H1 (cell line): ENCODE measurements at regions not wholly inside any gene's neighbourhood (a gene's known extent, or its start where the extent isn't known, plus 50 kb on each side); places are given as distances from the start of the nearest gene placed in this dataset.

Experiments used
- CTCF ChIA-PET: fragments of 300-600 bp; sonication (Branson Sonifier 250); formaldehyde crosslinking; loops from one replicate; lab custom pipeline; 2021; ENCODE audit not compliant: partially characterized antibody; lab: Charles Lee
- POLR2A ChIA-PET: fragments of 300-600 bp; sonication (Branson Sonifier 250); formaldehyde crosslinking; loops from one replicate; lab custom pipeline; 2021; ENCODE audit warnings: inconsistent platforms; ENCODE audit not compliant: partially characterized antibody; lab: Charles Lee
- DNase-seq, 2 experiments: peaks; one replicate each; pipeline versions ENCODE4 v3.0.0 to v3.0.0-alpha.2; 2010 to 2022; ENCODE audit warnings: low spot score in 2 of 2, low read depth in 1 of 2, mixed read lengths in 1 of 2
- FAIRE-seq: peaks from 2 replicates; lab custom pipeline; 2011; peaks lifted over from hg19 to GRCh38; lab: Jason Lieb, UNC
- H2AFZ ChIP-seq: 2 replicates; pipeline ENCODE4 v1.8.1; 2012; ENCODE audit warnings: low read length, inconsistent platforms
- H2AK5ac ChIP-seq: 2 replicates; pipeline ENCODE4 v1.6.1; 2013; ENCODE audit warnings: low read depth, low read length
- H2BK120ac ChIP-seq: replicated peaks from 2 replicates; pipeline ENCODE3; 2013; ENCODE audit warnings: low read depth, low read length, inconsistent platforms
- H2BK12ac ChIP-seq: 2 replicates; pipeline ENCODE4 v1.6.1; 2013; ENCODE audit warnings: low read depth, low read length
- H2BK15ac ChIP-seq: 2 replicates; pipeline ENCODE4 v1.6.1; 2013; ENCODE audit warnings: low read length
- H2BK20ac ChIP-seq: 2 replicates; pipeline ENCODE4 v1.6.1; 2013; ENCODE audit warnings: low read length
- H2BK5ac ChIP-seq: 2 replicates; pipeline ENCODE4 v1.6.1; 2013; ENCODE audit warnings: low read depth, low read length
- H3K14ac ChIP-seq: 2 replicates; pipeline ENCODE4 v1.6.1; 2013; ENCODE audit warnings: inconsistent platforms; ENCODE audit not compliant: insufficient read length
- H3K18ac ChIP-seq: 2 replicates; pipeline ENCODE4 v1.6.1; 2013; ENCODE audit warnings: low read length; ENCODE audit errors: extremely low read depth
- H3K23ac ChIP-seq: 2 replicates; pipeline ENCODE4 v1.6.1; 2013; ENCODE audit warnings: inconsistent platforms; ENCODE audit not compliant: insufficient read length
- H3K23me2 ChIP-seq: 2 replicates; pipeline ENCODE4 v1.6.1; 2013; ENCODE audit warnings: low read depth, low read length
- H3K27ac ChIP-seq: 2 replicates; pipeline ENCODE4 v1.6.1; 2011; ENCODE audit warnings: low read depth, low read length, inconsistent platforms
- H3K27me3 ChIP-seq, 4 experiments: replicated peaks in 1 of 4; 1 replicate in 1 of 4; 2 replicates in 3 of 4; pipeline versions ENCODE4 v1.6.1 to v1.8.1; 2011 to 2013; ENCODE audit warnings: low read length in 3 of 4, mild to moderate bottlenecking in 3 of 4, inconsistent platforms in 2 of 4, mixed read lengths in 2 of 4, moderate library complexity in 1 of 4; ENCODE audit not compliant: control insufficient read depth in 3 of 4, insufficient read depth in 3 of 4; ENCODE audit errors: extremely low read depth in 1 of 4
- H3K36me3 ChIP-seq, 4 experiments: 2 replicates each; pipeline versions ENCODE4 v1.6.1 to v1.8.1; 2011 to 2013; ENCODE audit warnings: mild to moderate bottlenecking in 4 of 4, low read length in 3 of 4, moderate library complexity in 2 of 4, control low read depth in 1 of 4, inconsistent platforms in 1 of 4; ENCODE audit not compliant: insufficient read depth in 4 of 4, control insufficient read depth in 2 of 4
- H3K4ac ChIP-seq: replicated peaks from 2 replicates; pipeline ENCODE3; 2013; ENCODE audit warnings: low read length, low read depth, mixed read lengths, inconsistent platforms; ENCODE audit not compliant: insufficient read length
- H3K4me1 ChIP-seq, 4 experiments: replicated peaks in 1 of 4; 1 replicate in 1 of 4; 2 replicates in 3 of 4; pipeline versions ENCODE4 v1.6.1 to v1.8.1; 2011 to 2013; ENCODE audit warnings: low read length in 3 of 4, inconsistent platforms in 2 of 4, mixed read lengths in 1 of 4; ENCODE audit not compliant: insufficient read depth in 4 of 4, control insufficient read depth in 3 of 4
- H3K4me2 ChIP-seq, 2 experiments: 2 replicates each; pipeline versions ENCODE4 v1.6.1 to v1.8.1; 2011 to 2013; ENCODE audit warnings: low read depth in 2 of 2, low read length in 2 of 2, control low read depth in 1 of 2, inconsistent platforms in 1 of 2, mild to moderate bottlenecking in 1 of 2; ENCODE audit not compliant: insufficient read depth in 1 of 2
- H3K4me3 ChIP-seq, 4 experiments: fragments of 200-600, 300-600 bp in 1 of 4; sonication (generic), shearing (Covaris generic), sonication (Bioruptor Twin) in 1 of 4; 2 replicates each; pipeline versions ENCODE4 v1.5.1 to v1.8.1; 2011 to 2016; ENCODE audit warnings: low read length in 4 of 4, low read depth in 3 of 4, control low read depth in 2 of 4, inconsistent platforms in 2 of 4, mild to moderate bottlenecking in 2 of 4, mixed read lengths in 1 of 4, moderate library complexity in 1 of 4; ENCODE audit not compliant: insufficient read depth in 2 of 4; ENCODE audit errors: extremely low read depth in 1 of 4
- H3K56ac ChIP-seq: replicated peaks from 2 replicates; pipeline ENCODE3; 2013; ENCODE audit warnings: low read depth, mild to moderate bottlenecking, mixed read lengths, low read length, inconsistent platforms; ENCODE audit not compliant: insufficient read length
- H3K79me1 ChIP-seq: 2 replicates; pipeline ENCODE4 v1.6.1; 2013; ENCODE audit warnings: low read depth, low read length, control low read depth
- H3K79me2 ChIP-seq, 2 experiments: 2 replicates each; pipeline versions ENCODE4 v1.6.1 to v1.8.1; 2012 to 2013; ENCODE audit warnings: low read length in 2 of 2, mild to moderate bottlenecking in 2 of 2, inconsistent platforms in 1 of 2; ENCODE audit not compliant: insufficient read depth in 2 of 2, control insufficient read depth in 1 of 2
- H3K9ac ChIP-seq, 4 experiments: replicated peaks in 1 of 4; 1 replicate in 1 of 4; 2 replicates in 3 of 4; pipeline versions ENCODE4 v1.6.1 to v1.8.1; 2011 to 2013; ENCODE audit warnings: low read depth in 3 of 4, low read length in 3 of 4, control low read depth in 2 of 4, mild to moderate bottlenecking in 2 of 4, moderate library complexity in 2 of 4, inconsistent platforms in 1 of 4; ENCODE audit errors: extremely low read depth in 1 of 4
- H3K9me3 ChIP-seq, 2 experiments: 2 replicates each; pipeline versions ENCODE4 v1.6.1 to v1.8.1; 2012 to 2013; ENCODE audit warnings: mild to moderate bottlenecking in 2 of 2, moderate library complexity in 2 of 2, control low read depth in 1 of 2, inconsistent platforms in 1 of 2, low read depth in 1 of 2, low read length in 1 of 2, mixed read lengths in 1 of 2; ENCODE audit not compliant: insufficient read depth in 2 of 2
- H4K20me1 ChIP-seq, 2 experiments: replicated peaks in 1 of 2; 2 replicates each; pipeline versions ENCODE3 to v1.8.1; 2011 to 2013; ENCODE audit warnings: inconsistent platforms in 2 of 2, low read length in 2 of 2, mild to moderate bottlenecking in 1 of 2; ENCODE audit not compliant: insufficient read depth in 2 of 2, control insufficient read depth in 1 of 2
- H4K5ac ChIP-seq: 2 replicates; pipeline ENCODE4 v1.6.1; 2013; ENCODE audit warnings: low read length, low read depth, mixed read lengths, inconsistent platforms; ENCODE audit not compliant: insufficient read length
- H4K8ac ChIP-seq: 2 replicates; pipeline ENCODE4 v1.8.0; 2013; ENCODE audit warnings: mild to moderate bottlenecking, moderate library complexity, low read length, inconsistent platforms; ENCODE audit not compliant: insufficient read depth; ENCODE audit errors: extremely low read depth
- H4K91ac ChIP-seq: replicated peaks from 2 replicates; pipeline ENCODE3; 2013; ENCODE audit warnings: low read length, mixed read lengths, inconsistent platforms; ENCODE audit not compliant: insufficient read length
- KDM5A ChIP-seq: fragments of 200-600 bp; IDR thresholded peaks from 2 replicates; pipeline ENCODE4 v1.7.1; 2012; ENCODE audit warnings: mild to moderate bottlenecking, low read length, inconsistent platforms, mixed read lengths
- NRF1 ChIP-seq: IDR thresholded peaks from 2 replicates; pipeline ENCODE4 v1.6.1; 2011; ENCODE audit warnings: mild to moderate bottlenecking, low read depth, low read length, improper control_type of control experiment
- POU5F1 ChIP-seq: IDR thresholded peaks from 2 replicates; pipeline ENCODE4 v1.6.1; 2011; ENCODE audit warnings: low read depth, mild to moderate bottlenecking, low read length, moderate library complexity
- TAF7 ChIP-seq: optimal IDR thresholded peaks from 2 replicates; pipeline ENCODE3; 2011; ENCODE audit warnings: low read depth, mild to moderate bottlenecking, inconsistent platforms, low read length, moderate library complexity, borderline replicate concordance

- H4K5ac ChIP-seq, result no peak overlapping the region
- no peak overlapping the region for H4K8ac ChIP-seq
- no peak overlapping the region for H2BK15ac ChIP-seq
- H2BK5ac ChIP-seq, result no peak overlapping the region
- no peak for TF ChIP-seq KDM5A
- no peak for TF ChIP-seq NRF1
- no peak for TF ChIP-seq POU5F1
- no peak for TF ChIP-seq TAF7
- CTCF ChIA-PET, result interaction anchor here (0.6 kb wide), 1 partner anchor 40 kb away, joined by 3 read pairs; no protein-coding TSS in a partner anchor
- no peaks in the 10 kb centered on the region for H3K79me1 ChIP-seq
- DNase-seq (no peak), FAIRE-seq (no peak)
- H3K9ac ChIP-seq, result no peak overlapping the region
- H2AFZ ChIP-seq, result no peak overlapping the region
- H3K4me3 ChIP-seq, result no peak overlapping the region
- no peak overlapping the region for H3K4me2 ChIP-seq
- H3K27me3 ChIP-seq, result no peaks in the 10 kb centered on the region
- no peak overlapping the region for H3K23ac ChIP-seq
- peaks cover 4 to 5% of the 10 kb centered on the region in 2 experiments; a peak in 2 of 4 replicates for H3K9me3 ChIP-seq
- POLR2A ChIA-PET, result no interaction called here
- no peaks in the 10 kb centered on the region for H4K20me1 ChIP-seq
- H3K56ac ChIP-seq, result no peak overlapping the region
- H2BK120ac ChIP-seq, result no peak overlapping the region
- H3K18ac ChIP-seq, result no peak overlapping the region
- H4K91ac ChIP-seq, result no peak overlapping the region
- H3K4me1 ChIP-seq, result no peaks in the 10 kb centered on the region
- H2AK5ac ChIP-seq, result no peak overlapping the region
- H2BK20ac ChIP-seq, result no peak overlapping the region
- no peaks in the 10 kb centered on the region for H3K23me2 ChIP-seq
- no peak overlapping the region for H2BK12ac ChIP-seq
- H3K27ac ChIP-seq, result no peak overlapping the region
- no peaks in the 10 kb centered on the region for H3K79me2 ChIP-seq
- no peak overlapping the region for H3K4ac ChIP-seq
- no peaks in the 10 kb centered on the region for H3K36me3 ChIP-seq
- no peak overlapping the region for H3K14ac ChIP-seq
Observed at GRCh38 chr15:67895237-67895636, 55.4 kb upstream of the RNU6-1 start.
